ENCODE measurements at regions not wholly inside any gene's neighbourhood (a gene's known extent, or its start where the extent isn't known, plus 50 kb on each side); places are given as distances from the start of the nearest gene placed in this dataset.
A peak's percentile ranks its signal among the peaks of the same experiment; 100 is the strongest.

DNA sequence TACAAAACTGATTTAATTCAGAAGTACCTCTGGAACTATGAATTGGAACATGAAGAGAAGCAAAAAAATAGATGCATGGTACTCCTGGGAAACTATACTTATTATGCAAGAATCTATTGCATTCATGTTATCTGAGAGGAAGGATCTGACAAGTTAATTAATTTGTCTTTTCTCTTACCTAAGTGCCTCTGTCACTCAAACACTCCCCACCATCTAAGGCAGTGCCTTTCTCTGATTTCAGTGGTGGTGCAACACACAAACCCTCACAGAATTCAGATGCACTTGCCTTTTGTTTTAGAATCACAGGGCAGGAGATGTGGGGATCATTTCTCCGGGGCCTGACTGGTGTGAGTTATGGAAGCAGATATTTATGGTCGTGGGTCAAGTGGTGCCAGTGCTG, 52.5 kb upstream of the C9orf72 start:
- no peak overlapping the region for H3K27ac ChIP-seq
- TF ChIP-seq, protein P1, sequence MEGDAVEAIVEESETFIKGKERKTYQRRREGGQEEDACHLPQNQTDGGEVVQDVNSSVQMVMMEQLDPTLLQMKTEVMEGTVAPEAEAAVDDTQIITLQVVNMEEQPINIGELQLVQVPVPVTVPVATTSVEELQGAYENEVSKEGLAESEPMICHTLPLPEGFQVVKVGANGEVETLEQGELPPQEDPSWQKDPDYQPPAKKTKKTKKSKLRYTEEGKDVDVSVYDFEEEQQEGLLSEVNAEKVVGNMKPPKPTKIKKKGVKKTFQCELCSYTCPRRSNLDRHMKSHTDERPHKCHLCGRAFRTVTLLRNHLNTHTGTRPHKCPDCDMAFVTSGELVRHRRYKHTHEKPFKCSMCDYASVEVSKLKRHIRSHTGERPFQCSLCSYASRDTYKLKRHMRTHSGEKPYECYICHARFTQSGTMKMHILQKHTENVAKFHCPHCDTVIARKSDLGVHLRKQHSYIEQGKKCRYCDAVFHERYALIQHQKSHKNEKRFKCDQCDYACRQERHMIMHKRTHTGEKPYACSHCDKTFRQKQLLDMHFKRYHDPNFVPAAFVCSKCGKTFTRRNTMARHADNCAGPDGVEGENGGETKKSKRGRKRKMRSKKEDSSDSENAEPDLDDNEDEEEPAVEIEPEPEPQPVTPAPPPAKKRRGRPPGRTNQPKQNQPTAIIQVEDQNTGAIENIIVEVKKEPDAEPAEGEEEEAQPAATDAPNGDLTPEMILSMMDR (IDR thresholded peaks at IDR 0.05): no peak
- no peak for TF ChIP-seq POLR2A (IDR thresholded peaks at IDR 0.05)
- no peaks in the 10 kb centered on the region for H3K9me3 ChIP-seq
- no peaks in the 10 kb centered on the region for H3K36me3 ChIP-seq
- no peak for DNase-seq
- WGBS (ENCODE audit: insufficient coverage, low coverage, low lambda C conversion rate, missing lambda C conversion rate): no CpG with 5 or more reads among the region's 2 CpGs
- H3K4me1 ChIP-seq: peaks cover 0 to 4% (median 0%) of the 10 kb centered on the region in 4 donors
- ATAC-seq: no peak
- no peak overlapping the region for H3K4me3 ChIP-seq
- intact Hi-C loops (cut with DNase I): no loop called here
- H3K27me3 ChIP-seq: no peaks in the 10 kb centered on the region

- TF ChIP-seq, protein P1 (IDR thresholded peaks at IDR 0.05): no peak
- no peak for TF ChIP-seq POLR2A (IDR thresholded peaks at IDR 0.05)
- Histone ChIP-seq H3K27me3 (no peaks in the 10 kb centered on the region), H3K4me1 (peaks cover 0 to 4% (median 0%) of the 10 kb centered on the region in 4 donors), H3K27ac (no peak overlapping the region), H3K9me3 (no peaks in the 10 kb centered on the region), H3K4me3 (no peak overlapping the region), H3K36me3 (no peaks in the 10 kb centered on the region)
- 65% methylated on average over 8 of the region's 8 CpGs for WGBS (ENCODE audit: insufficient coverage, low coverage, low lambda C conversion rate, missing lambda C conversion rate)
- DNase-seq (no peak), ATAC-seq (peak in 1 of 4 donors; percentile 56)
- intact Hi-C loops (cut with DNase I): no loop called here
Observed at GRCh38 chr9:27626244-27627187, 53.2 kb upstream of the C9orf72 start.

GRCh38 chr9:27627188-27627564, 53.9 kb upstream of the C9orf72 start:
- Histone ChIP-seq H3K4me1 (peaks cover 0 to 4% (median 0%) of the 10 kb centered on the region in 4 donors), H3K4me3 (no peak overlapping the region), H3K27me3 (no peaks in the 10 kb centered on the region), H3K27ac (no peak overlapping the region), H3K9me3 (no peaks in the 10 kb centered on the region), H3K36me3 (no peaks in the 10 kb centered on the region)
- intact Hi-C loops (cut with DNase I): no loop called here
- 52% methylated on average over 5 of the region's 5 CpGs for WGBS (ENCODE audit: insufficient coverage, low coverage, low lambda C conversion rate, missing lambda C conversion rate)
- no peak for ATAC-seq
- no peak for DNase-seq
- TF ChIP-seq POLR2A (IDR thresholded peaks at IDR 0.05): no peak
- TF ChIP-seq, protein P1 (IDR thresholded peaks at IDR 0.05): no peak

GRCh38 chr9:27628311-27628710, 55.0 kb upstream of the C9orf72 start:
- no peak overlapping the region for H3K27ac ChIP-seq
- no peaks in the 10 kb centered on the region for H3K36me3 ChIP-seq
- TF ChIP-seq, protein P1 (IDR thresholded peaks at IDR 0.05): no peak
- no peak for TF ChIP-seq POLR2A (IDR thresholded peaks at IDR 0.05)
- DNase-seq (no peak), ATAC-seq (no peak)
- intact Hi-C loops (cut with DNase I): no loop called here
- H3K9me3 ChIP-seq: no peaks in the 10 kb centered on the region
- H3K4me1 ChIP-seq: peaks cover 0 to 4% (median 0%) of the 10 kb centered on the region in 4 donors
- no peak overlapping the region for H3K4me3 ChIP-seq
- no peaks in the 10 kb centered on the region for H3K27me3 ChIP-seq

All from right lobe of liver (tissue), 6 donors.